T-cell (primary cell): ENCODE measurements at regions not wholly inside any gene's neighbourhood (a gene's known extent, or its start where the extent isn't known, plus 50 kb on each side); places are given as distances from the start of the nearest gene placed in this dataset.

Experiments
- ATAC-seq, 4 experiments: fragments of 200-7000 bp in 3 of 4; fragments of 150-1000 bp in 1 of 4; cut with Tn5 transposase; replicated peaks in 1 of 4; 1 replicate in 3 of 4; 2 replicates in 1 of 4; pipeline ENCODE4 v1.10.0; 2021; ENCODE audit warnings: moderate library complexity in 3 of 4, mild to moderate bottlenecking in 2 of 4, moderate number of reproducible peaks in 1 of 4
- CTCF ChIA-PET, 2 donors: fragments of 300-600 bp; sonication (Branson Sonifier 250); formaldehyde crosslinking; loops; one replicate each; lab custom pipeline; 2022; ENCODE audit warnings: antibody characterized with exemption in 2 of 2; lab: Charles Lee
- POLR2A ChIA-PET, 2 donors: fragments of 300-600 bp; sonication (Branson Sonifier 250); formaldehyde crosslinking; loops; one replicate each; lab custom pipeline; 2022; ENCODE audit warnings: antibody characterized with exemption in 2 of 2; lab: Charles Lee
- DNase-seq, 35 experiments: peaks; one replicate each; pipeline versions ENCODE4 v3.0.0 to v3.0.0-alpha.2; 2013 to 2023
- H3K27ac ChIP-seq: one replicate; pipeline ENCODE4 v1.5.1; 2013; ENCODE audit warnings: low read length
- H3K27me3 ChIP-seq, 2 experiments: replicated peaks in 1 of 2; 1 replicate in 1 of 2; 2 replicates in 1 of 2; pipeline versions ENCODE4 v1.6.1 to v1.7.0; 2013; ENCODE audit warnings: low read length in 1 of 2, mixed read lengths in 1 of 2; ENCODE audit not compliant: control insufficient read depth in 2 of 2, insufficient read depth in 2 of 2; ENCODE audit errors: extremely low read depth in 1 of 2
- H3K36me3 ChIP-seq, 2 donors: 1 replicate in 1 of 2; 2 replicates in 1 of 2; pipeline versions ENCODE4 v1.6.1 to v1.7.0; 2013; ENCODE audit warnings: low read length in 1 of 2; ENCODE audit not compliant: control insufficient read depth in 2 of 2, insufficient read depth in 1 of 2; ENCODE audit errors: extremely low read depth in 1 of 2
- H3K4me1 ChIP-seq, 2 experiments: 1 replicate in 1 of 2; 2 replicates in 1 of 2; pipeline versions ENCODE4 v1.6.1 to v1.7.0; 2013; ENCODE audit warnings: low read length in 2 of 2, mixed read lengths in 1 of 2; ENCODE audit not compliant: insufficient read depth in 2 of 2, control insufficient read depth in 1 of 2; ENCODE audit errors: extremely low read depth in 1 of 2
- H3K4me3 ChIP-seq, 2 donors: 1 replicate in 1 of 2; 2 replicates in 1 of 2; pipeline versions ENCODE4 v1.5.1 to v1.7.0; 2013; ENCODE audit warnings: mild to moderate bottlenecking in 2 of 2, low read length in 1 of 2, moderate library complexity in 1 of 2; ENCODE audit not compliant: control insufficient read depth in 1 of 2; ENCODE audit errors: extremely low read depth in 1 of 2
- H3K9me3 ChIP-seq: 2 replicates; pipeline ENCODE4 v1.7.0; 2013
- H3K27ac Mint-ChIP-seq, 2 donors: one replicate each; pipeline ENCODE4 v1.8.0; 2020 to 2021; ENCODE audit warnings: mild to moderate bottlenecking in 2 of 2, mixed read lengths in 2 of 2
- H3K27me3 Mint-ChIP-seq, 2 donors: one replicate each; pipeline ENCODE4 v1.8.0; 2021 to 2022; ENCODE audit warnings: mixed read lengths in 2 of 2
- H3K36me3 Mint-ChIP-seq: one replicate; pipeline ENCODE4 v1.8.0; 2021; ENCODE audit warnings: mixed read lengths
- H3K4me1 Mint-ChIP-seq, 3 donors: one replicate each; pipeline ENCODE4 v1.8.0; 2020 to 2022; ENCODE audit warnings: mixed read lengths in 3 of 3, mild to moderate bottlenecking in 1 of 3
- H3K4me3 Mint-ChIP-seq, 3 donors: one replicate each; pipeline ENCODE4 v1.8.0; 2020 to 2022; ENCODE audit warnings: mild to moderate bottlenecking in 3 of 3, mixed read lengths in 3 of 3, moderate library complexity in 3 of 3
- H3K9me3 Mint-ChIP-seq, 3 donors: one replicate each; pipeline ENCODE4 v1.8.0; 2020 to 2022; ENCODE audit warnings: mixed read lengths in 3 of 3
- WGBS: methylation state at CpG from one replicate; pipeline ENCODE4 v1.1.5; 2013; ENCODE audit warnings: missing lambda C conversion rate; ENCODE audit not compliant: insufficient coverage; 5-methylcytosine and 5-hydroxymethylcytosine counted together

DNA sequence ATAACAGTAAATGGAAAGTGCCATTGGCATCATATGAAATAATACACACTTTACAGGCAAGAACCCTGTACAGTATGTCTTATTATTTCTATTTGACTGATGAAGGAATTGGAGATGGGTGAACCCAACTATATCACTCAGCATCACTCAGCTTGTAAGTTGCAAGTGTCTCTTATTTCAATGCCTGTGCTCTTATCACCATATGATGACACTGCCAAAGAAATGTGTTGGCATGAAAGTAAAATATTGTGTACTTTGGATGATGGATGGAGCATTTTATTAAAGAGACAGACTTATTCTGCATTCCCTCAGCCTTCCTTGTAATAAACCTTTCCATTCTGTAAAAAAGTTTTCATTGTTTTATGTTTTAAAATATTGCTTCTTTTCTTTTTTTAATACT, 927.5 kb upstream of the VRK2 start:
- Mint-ChIP-seq H3K27me3 (no peaks in the 10 kb centered on the region), H3K4me1 (no peaks in the 10 kb centered on the region), H3K4me3 (no peak overlapping the region), H3K36me3 (no peaks in the 10 kb centered on the region), H3K9me3 (peaks cover 6 to 14% (median 9%) of the 10 kb centered on the region in 3 donors), H3K27ac (no peak overlapping the region)
- CTCF ChIA-PET: no interaction called here
- Histone ChIP-seq H3K4me1 (no peaks in the 10 kb centered on the region), H3K9me3 (no peaks in the 10 kb centered on the region), H3K27me3 (no peaks in the 10 kb centered on the region), H3K27ac (no peak overlapping the region), H3K4me3 (no peak overlapping the region), H3K36me3 (no peaks in the 10 kb centered on the region)
- ATAC-seq (no peak), DNase-seq (no peak)
- POLR2A ChIA-PET: no interaction called here

DNA sequence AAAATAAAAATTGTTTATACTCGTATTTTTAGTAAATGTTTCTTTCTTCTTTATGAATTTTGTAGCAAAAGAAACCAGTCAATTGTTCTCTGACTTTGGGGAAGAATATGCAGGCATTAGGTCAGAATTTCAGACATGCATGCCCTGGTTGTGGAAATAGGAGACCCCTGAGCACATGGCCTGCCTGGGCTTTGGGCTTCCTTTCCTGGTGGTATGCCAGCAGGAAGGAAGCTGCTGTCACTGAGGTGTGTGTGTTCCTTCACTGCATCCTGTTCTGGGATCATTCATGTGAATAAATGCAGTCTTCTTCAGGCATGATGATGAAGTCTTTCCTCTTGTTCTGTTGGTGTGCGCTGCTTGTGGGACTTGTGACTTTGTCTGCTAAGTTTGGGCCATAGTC, 920.2 kb upstream of the VRK2 start:
- no CpG with 5 or more reads among the region's 2 CpGs for WGBS
- DNase-seq (no peak), ATAC-seq (no peak)
- Histone ChIP-seq H3K4me1 (no peaks in the 10 kb centered on the region), H3K36me3 (no peaks in the 10 kb centered on the region), H3K4me3 (no peak overlapping the region), H3K27me3 (no peaks in the 10 kb centered on the region), H3K27ac (no peak overlapping the region), H3K9me3 (no peaks in the 10 kb centered on the region)
- Mint-ChIP-seq H3K4me3 (no peak overlapping the region), H3K27me3 (no peaks in the 10 kb centered on the region), H3K27ac (no peak overlapping the region), H3K9me3 (peaks cover 0 to 14% (median 14%) of the 10 kb centered on the region in 3 donors), H3K4me1 (no peaks in the 10 kb centered on the region), H3K36me3 (no peaks in the 10 kb centered on the region)
- CTCF ChIA-PET: no interaction called here
- POLR2A ChIA-PET: no interaction called here

DNA sequence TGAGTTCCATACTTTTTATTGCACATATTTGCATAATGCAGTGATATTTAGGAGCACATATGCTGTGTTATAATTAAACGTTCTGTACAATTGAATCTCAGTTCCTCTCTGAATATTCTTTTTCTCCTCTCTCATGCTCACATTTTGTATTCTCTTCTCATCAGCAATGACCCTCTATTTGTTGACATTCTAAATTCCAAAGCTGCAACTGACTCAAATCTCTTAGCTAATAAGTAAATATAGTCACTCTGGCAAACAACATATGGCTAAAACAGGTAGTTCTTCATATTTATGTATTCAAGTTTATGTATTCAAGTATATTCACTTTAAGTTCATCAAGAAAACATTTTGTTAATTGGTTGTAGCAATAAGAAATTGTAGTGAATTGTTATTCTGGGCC, 907.4 kb upstream of the VRK2 start:
- no peaks in the 10 kb centered on the region for H3K36me3 Mint-ChIP-seq
- no peaks in the 10 kb centered on the region for H3K4me1 ChIP-seq
- H3K4me3 Mint-ChIP-seq: no peak overlapping the region
- ChIA-PET CTCF (no interaction called here), POLR2A (no interaction called here)
- H3K4me3 ChIP-seq: no peak overlapping the region
- H3K4me1 Mint-ChIP-seq: no peaks in the 10 kb centered on the region
- DNase-seq (no peak), ATAC-seq (no peak)
- no peaks in the 10 kb centered on the region for H3K27me3 ChIP-seq
- no peaks in the 10 kb centered on the region for H3K27me3 Mint-ChIP-seq
- no peaks in the 10 kb centered on the region for H3K9me3 ChIP-seq
- no CpG with 5 or more reads among the region's 1 CpG for WGBS
- H3K27ac Mint-ChIP-seq: no peak overlapping the region
- H3K9me3 Mint-ChIP-seq: peaks cover 7 to 17% (median 14%) of the 10 kb centered on the region in 3 donors
- no peaks in the 10 kb centered on the region for H3K36me3 ChIP-seq
- no peak overlapping the region for H3K27ac ChIP-seq

DNA sequence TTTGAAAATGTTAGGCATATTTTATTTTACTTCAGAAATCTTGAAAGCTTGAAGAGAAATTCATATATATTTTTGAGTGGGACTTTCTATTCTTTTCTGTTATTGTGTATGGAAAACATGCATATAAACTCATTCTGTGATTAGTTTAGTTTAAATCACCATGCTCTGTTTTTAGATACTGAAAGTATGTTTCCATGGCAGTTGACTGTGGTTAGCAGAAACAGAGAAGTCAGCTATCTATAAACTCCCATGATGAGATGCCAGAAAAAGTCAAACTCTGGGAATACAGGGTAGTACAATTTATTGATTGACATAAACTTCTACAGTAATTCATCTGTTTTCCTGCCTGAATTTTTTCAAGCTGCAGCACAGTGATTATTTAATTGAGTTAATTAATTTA, 905.3 kb upstream of the VRK2 start:
- Histone ChIP-seq H3K36me3 (no peaks in the 10 kb centered on the region), H3K9me3 (no peaks in the 10 kb centered on the region), H3K27me3 (no peaks in the 10 kb centered on the region), H3K27ac (no peak overlapping the region), H3K4me3 (no peak overlapping the region), H3K4me1 (no peaks in the 10 kb centered on the region)
- Mint-ChIP-seq H3K36me3 (no peaks in the 10 kb centered on the region), H3K4me1 (no peaks in the 10 kb centered on the region), H3K27me3 (no peaks in the 10 kb centered on the region), H3K9me3 (peaks cover 7 to 25% (median 16%) of the 10 kb centered on the region in 3 donors), H3K4me3 (no peak overlapping the region), H3K27ac (no peak overlapping the region)
- DNase-seq: no peak
- POLR2A ChIA-PET: no interaction called here
- ATAC-seq: no peak
- CTCF ChIA-PET: no interaction called here

DNA sequence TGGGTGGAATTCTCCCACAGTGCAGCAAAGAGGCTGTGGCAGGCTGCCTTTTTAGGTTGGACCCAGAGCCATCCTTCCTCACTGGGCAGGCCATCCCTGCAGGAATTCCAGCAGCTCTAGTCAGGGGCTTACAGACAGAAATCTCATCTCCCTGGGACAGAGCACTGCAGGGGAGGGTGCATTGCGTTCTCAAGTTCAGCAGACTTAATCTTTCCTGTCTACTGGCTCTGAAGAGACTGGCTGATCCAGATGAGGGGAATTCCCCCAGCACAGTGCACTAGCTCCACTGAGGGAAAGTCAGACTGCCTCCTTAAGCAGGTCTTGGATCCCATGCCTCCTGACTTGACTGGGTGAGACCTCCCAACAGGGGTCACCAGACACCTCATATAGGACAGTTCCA, 899.7 kb upstream of the VRK2 start:
- WGBS: 60% methylated on average over 1 of the region's 1 CpG
- no peak for DNase-seq
- no peak for ATAC-seq
- no peaks in the 10 kb centered on the region for H3K9me3 ChIP-seq
- Mint-ChIP-seq H3K4me3 (no peak overlapping the region), H3K27ac (no peak overlapping the region), H3K36me3 (no peaks in the 10 kb centered on the region), H3K9me3 (peaks cover 26 to 45% (median 42%) of the 10 kb centered on the region in 3 donors), H3K27me3 (no peaks in the 10 kb centered on the region), H3K4me1 (no peaks in the 10 kb centered on the region)
- no peak overlapping the region for H3K4me3 ChIP-seq
- ChIA-PET CTCF (no interaction called here), POLR2A (no interaction called here)
- no peak overlapping the region for H3K27ac ChIP-seq
- no peaks in the 10 kb centered on the region for H3K36me3 ChIP-seq
- no peaks in the 10 kb centered on the region for H3K27me3 ChIP-seq
- H3K4me1 ChIP-seq: no peaks in the 10 kb centered on the region

DNA sequence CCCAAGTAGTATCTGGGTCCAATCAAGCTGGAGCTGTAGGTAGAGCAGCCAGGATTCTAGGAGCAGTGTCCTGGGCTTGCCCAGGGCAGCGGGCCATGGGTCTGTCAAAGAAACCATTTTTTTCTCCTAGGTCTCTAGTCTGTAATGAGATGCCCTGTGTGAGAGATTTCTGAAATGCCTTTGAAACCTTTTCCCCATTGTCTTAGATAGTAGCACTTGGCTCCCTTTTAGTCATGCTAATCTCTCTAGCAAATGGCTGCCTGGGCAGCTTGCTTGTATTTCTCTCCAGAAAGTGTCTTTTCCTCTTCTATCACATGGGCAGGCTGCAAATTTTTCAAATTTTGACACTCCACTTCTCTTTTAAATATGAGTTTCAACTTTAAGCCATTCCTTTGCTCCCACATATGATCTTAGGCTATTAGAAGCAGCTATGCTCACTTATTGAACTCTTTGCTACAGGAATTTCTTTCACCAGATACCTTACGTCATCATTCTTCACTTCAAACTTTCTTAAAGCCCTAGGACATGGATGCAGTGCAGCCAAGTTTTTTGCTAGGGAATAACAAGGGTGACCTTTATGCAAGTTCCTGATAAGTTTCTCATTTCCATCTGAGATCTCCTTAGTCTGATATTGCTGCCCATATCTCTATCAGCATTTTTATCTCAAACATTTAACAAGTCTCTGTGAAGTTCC, 890.2 kb upstream of the VRK2 start:
- no peak overlapping the region for H3K27ac Mint-ChIP-seq
- no peak overlapping the region for H3K27ac ChIP-seq
- ATAC-seq (no peak), DNase-seq (no peak)
- H3K27me3 ChIP-seq: no peaks in the 10 kb centered on the region
- H3K9me3 ChIP-seq: no peaks in the 10 kb centered on the region
- ChIA-PET CTCF (no interaction called here), POLR2A (interaction anchor here in 1 of 2 donors (0.6 kb wide), 1 partner anchor 566 kb away, joined by 3 read pairs; no protein-coding TSS in a partner anchor)
- no peak overlapping the region for H3K4me3 Mint-ChIP-seq
- no peaks in the 10 kb centered on the region for H3K4me1 ChIP-seq
- no peaks in the 10 kb centered on the region for H3K36me3 ChIP-seq
- WGBS: no CpG with 5 or more reads among the region's 2 CpGs
- H3K4me1 Mint-ChIP-seq: no peaks in the 10 kb centered on the region
- H3K27me3 Mint-ChIP-seq: no peaks in the 10 kb centered on the region
- no peaks in the 10 kb centered on the region for H3K36me3 Mint-ChIP-seq
- peaks cover 9 to 26% (median 12%) of the 10 kb centered on the region in 3 donors for H3K9me3 Mint-ChIP-seq
- no peak overlapping the region for H3K4me3 ChIP-seq

DNA sequence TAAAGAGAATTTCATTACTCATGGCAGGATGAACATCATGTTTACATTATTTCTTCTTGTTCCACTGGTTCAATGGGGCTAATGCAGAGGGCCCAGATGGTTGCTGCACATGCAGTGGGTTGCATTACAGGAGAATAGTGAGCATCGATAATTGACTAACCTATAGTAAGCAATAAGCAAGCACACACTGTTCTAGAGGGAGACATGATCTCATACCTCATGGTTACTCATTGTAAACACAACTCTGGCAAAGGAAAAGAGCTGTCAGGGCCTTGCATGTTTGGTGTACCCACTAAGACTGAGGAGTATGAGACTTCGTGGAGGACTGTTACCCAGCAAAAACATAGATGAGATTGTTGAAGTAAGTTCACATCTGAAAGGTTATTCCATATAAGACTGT, 885.6 kb upstream of the VRK2 start:
- H3K9me3 ChIP-seq: no peaks in the 10 kb centered on the region
- no peak for DNase-seq
- Mint-ChIP-seq H3K9me3 (peaks cover 8 to 30% (median 9%) of the 10 kb centered on the region in 3 donors), H3K36me3 (no peaks in the 10 kb centered on the region), H3K4me1 (no peaks in the 10 kb centered on the region), H3K27ac (no peak overlapping the region), H3K4me3 (no peak overlapping the region), H3K27me3 (no peaks in the 10 kb centered on the region)
- H3K27me3 ChIP-seq: no peaks in the 10 kb centered on the region
- ATAC-seq: no peak
- no peaks in the 10 kb centered on the region for H3K4me1 ChIP-seq
- H3K4me3 ChIP-seq: no peak overlapping the region
- H3K36me3 ChIP-seq: no peaks in the 10 kb centered on the region
- POLR2A ChIA-PET: no interaction called here
- CTCF ChIA-PET: no interaction called here
- no peak overlapping the region for H3K27ac ChIP-seq
- no CpG with 5 or more reads among the region's 2 CpGs for WGBS
